ENCODE measurements at regions not wholly inside any gene's neighbourhood (a gene's known extent, or its start where the extent isn't known, plus 50 kb on each side); places are given as distances from the start of the nearest gene placed in this dataset.

DNA sequence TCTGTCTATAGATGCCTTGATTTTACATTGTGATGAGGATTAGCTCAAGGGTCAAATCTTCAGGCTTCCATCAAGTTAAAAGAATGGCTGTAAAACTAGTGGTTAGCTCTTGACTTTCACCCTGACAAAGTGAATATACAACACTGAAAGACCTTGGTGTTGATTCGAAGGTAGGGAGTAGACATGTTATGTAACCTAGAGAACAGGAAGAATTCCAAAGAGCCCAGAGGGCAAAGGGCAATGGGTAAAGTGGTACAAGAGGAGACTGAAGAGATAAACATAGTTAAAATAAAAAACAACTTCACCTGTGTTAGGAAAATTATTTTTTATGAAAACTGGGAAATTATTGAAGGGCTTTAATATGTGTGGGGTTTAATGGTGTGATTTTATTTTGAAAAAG, 833.2 kb upstream of the KLHL1 start:
- TF ChIP-seq ZNF274 (CRISPR knock-in tag; IDR thresholded peaks at IDR 0.05) (no peak), GATAD2A (CRISPR knock-in tag; IDR thresholded peaks at IDR 0.05) (no peak), CTCF (CRISPR knock-in tag; IDR thresholded peaks at IDR 0.05) (no peak), SMC3 (IDR thresholded peaks at IDR 0.05; ENCODE audit: low read length) (no peak)
- TF ChIP-seq, protein P1, sequence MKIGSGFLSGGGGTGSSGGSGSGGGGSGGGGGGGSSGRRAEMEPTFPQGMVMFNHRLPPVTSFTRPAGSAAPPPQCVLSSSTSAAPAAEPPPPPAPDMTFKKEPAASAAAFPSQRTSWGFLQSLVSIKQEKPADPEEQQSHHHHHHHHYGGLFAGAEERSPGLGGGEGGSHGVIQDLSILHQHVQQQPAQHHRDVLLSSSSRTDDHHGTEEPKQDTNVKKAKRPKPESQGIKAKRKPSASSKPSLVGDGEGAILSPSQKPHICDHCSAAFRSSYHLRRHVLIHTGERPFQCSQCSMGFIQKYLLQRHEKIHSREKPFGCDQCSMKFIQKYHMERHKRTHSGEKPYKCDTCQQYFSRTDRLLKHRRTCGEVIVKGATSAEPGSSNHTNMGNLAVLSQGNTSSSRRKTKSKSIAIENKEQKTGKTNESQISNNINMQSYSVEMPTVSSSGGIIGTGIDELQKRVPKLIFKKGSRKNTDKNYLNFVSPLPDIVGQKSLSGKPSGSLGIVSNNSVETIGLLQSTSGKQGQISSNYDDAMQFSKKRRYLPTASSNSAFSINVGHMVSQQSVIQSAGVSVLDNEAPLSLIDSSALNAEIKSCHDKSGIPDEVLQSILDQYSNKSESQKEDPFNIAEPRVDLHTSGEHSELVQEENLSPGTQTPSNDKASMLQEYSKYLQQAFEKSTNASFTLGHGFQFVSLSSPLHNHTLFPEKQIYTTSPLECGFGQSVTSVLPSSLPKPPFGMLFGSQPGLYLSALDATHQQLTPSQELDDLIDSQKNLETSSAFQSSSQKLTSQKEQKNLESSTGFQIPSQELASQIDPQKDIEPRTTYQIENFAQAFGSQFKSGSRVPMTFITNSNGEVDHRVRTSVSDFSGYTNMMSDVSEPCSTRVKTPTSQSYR (CRISPR knock-in tag; IDR thresholded peaks at IDR 0.05; ENCODE audit: borderline replicate concordance), result no peak
